Stimulated activated CD4-positive, alpha-beta T cell treated with anti-CD3 and anti-CD28 coated beads, Interleukin-4, amount 100 ng/mL, for 1 hour (primary cell): ENCODE measurements at regions not wholly inside any gene's neighbourhood (a gene's known extent, or its start where the extent isn't known, plus 50 kb on each side); places are given as distances from the start of the nearest gene placed in this dataset.
"Not testable (repeated sequence)": the region's sequence is repeated elsewhere in the genome, so short reads cannot be mapped to it uniquely, and the experiment has no call there.

ENCODE experiments used
- DNase-seq: peaks from one replicate; pipeline ENCODE4 v3.0.0-alpha.2; 2020

GRCh38 chr14:51351997-51352396 lies 112.0 kb downstream of the TMX1 start:
- no peak for DNase-seq

DNA sequence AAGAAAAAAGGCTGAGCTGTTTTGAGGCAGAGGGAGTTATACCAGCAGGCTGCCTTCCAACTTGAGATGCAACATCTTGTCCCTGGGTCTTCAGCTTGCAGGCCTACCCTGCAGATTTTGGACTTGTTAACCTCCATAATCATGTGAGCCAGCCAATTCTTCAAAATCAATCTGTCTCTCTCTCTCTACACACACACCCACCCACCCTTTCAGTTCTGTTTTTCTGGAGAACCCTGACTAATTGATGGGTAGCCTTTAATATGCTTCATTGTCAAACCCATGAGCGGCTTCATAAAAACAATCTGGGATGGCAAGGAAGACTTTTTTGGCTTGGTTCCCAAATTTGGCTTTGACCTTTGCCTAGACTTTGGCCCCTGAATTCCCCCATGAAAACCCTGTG lies 113.9 kb downstream of the TMX1 start:
- no peak for DNase-seq

GRCh38 chr14:51354846-51355245 lies 114.8 kb downstream of the TMX1 start:
- no peak for DNase-seq

DNA sequence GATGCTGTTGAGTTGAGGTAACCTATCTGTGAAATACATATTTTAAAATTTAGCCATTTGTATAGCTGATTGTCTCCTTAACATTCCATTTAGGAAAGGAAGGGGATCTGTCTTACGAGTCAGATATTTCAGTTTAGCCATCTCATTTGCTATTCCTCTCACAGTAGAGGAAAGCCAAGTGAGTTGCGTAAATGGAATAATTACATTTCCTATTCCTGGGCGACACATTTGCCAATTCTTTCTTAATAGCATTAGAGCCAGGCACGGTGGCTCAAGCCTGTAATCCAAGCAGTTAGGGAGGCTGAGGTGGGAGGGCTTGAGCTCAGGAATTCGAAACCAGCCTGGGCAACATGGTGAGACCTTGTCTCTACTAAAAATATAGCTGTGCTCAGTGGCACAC lies 116.3 kb downstream of the TMX1 start:
- no peak for DNase-seq

DNA sequence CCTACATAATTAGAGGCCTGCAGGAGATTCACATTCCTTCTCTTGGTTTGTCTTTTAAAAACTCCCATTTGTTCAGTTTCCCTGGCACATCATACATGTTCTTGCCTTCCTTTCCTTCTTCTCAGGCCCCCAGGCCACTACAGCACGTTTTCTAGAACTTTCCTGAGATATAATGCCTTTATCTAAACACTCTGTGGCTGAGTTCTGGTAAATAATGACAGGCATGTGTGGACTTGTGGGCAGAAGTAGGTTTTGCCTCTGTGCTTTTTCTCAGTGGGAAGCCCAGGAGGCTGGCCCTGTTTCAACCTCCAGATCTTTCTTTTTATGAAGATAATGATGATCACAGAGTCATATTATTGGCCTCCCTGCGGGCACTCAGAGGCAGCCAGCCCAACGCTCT lies 117.2 kb downstream of the TMX1 start:
- no peak for DNase-seq

GRCh38 chr14:51360592-51360991 lies 120.5 kb downstream of the TMX1 start:
- DNase-seq: no peak

DNA sequence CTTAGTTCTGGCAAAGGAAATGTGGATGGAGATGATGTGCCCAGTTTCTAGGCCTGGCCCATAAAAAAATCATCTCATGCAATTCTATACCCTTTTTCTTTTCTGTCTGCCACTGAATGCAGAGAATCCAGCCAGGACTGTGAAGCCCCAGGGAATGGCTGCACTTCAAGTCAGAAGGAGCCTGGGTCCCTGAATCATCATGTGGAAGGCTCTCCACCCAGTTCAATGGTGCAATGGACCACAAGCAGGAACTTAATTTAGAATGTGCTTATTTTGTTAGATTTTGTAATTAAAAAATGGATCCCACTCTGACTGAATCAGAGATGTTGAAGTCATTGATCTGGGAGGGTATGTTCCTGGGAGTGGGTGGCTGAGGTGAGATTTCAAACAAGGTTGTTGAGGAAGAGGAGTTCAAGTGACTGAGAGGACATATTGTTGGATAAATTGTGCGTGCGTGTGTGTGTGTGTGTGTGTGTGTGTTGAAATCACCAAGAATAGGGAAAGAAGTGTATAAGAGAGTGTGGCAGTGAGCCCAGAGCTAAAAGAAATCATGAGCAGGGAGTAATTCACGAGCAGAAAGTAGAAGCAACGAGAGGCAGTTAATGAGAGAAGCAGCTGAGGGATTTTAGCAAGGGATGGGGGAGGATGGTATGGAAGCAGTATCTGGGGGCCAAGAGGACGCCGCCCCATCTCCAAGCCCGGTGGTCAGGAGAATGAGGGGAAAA lies 125.4 kb downstream of the TMX1 start:
- no peak for DNase-seq

- not testable (repeated sequence) for DNase-seq
Observed at GRCh38 chr14:51366460-51366859, 126.4 kb downstream of the TMX1 start.

DNA sequence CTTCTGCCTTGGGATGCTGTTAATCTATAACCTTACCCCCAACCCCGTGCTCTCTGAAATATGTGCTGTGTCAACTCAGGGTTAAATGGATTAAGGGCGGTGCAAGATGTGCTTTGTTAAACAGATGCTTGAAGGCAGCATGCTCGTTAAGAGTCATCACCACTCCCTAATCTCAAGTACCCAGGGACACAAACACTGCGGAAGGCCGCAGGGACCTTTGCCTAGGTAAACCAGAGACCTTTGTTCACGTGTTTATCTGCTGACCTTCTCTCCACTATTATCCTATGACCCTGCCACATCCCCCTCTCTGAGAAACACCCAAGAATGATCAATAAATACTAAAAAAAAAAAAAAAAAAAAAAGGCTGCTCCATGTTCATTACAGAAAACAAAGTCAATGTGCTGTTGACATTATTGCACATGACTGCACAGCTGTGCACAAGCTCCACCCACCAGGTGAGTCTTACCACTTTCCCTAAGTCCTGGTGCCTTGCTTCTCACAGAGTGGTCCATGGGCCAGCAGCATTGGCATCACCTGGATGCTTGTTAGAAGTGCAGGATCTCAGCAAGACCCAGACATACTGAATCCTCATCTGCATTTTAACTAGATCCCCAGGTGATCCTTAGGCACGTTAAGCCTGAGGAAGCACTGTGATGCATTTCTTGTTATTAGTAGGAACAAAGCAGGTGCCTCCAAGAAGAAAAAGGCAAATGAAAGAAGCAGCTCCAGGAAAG lies 127.0 kb downstream of the TMX1 start:
- DNase-seq: not testable (repeated sequence)

- DNase-seq: no peak
Observed at GRCh38 chr14:51367600-51367931, 127.5 kb downstream of the TMX1 start.

- no peak for DNase-seq
Observed at GRCh38 chr14:51368721-51369163, 128.7 kb downstream of the TMX1 start.

- peak; percentile 10 for DNase-seq
Observed at GRCh38 chr14:51369814-51370213, 129.8 kb downstream of the TMX1 start.

GRCh38 chr14:51370758-51371386 lies 130.8 kb downstream of the TMX1 start:
- no peak for DNase-seq

DNA sequence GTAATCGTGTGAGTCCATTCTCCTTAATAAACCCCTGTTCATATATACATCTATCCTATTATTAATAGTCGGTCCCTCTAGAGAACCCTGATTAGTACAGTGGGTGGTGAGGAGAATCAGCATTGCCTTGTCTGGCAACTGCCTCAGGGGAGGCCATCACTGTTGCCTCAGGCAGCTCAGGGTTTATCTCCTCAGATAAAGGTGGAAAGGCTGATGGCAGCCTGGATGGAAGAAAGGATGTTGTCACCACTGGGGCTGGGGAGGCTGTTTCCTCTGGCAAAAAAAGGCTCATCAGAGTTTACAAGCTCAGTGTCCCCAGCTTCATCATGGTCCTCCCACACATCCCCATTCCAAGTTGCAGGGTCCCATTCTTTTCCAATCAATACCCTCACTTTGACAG lies 137.1 kb downstream of the TMX1 start:
- DNase-seq: not testable (repeated sequence)

DNA sequence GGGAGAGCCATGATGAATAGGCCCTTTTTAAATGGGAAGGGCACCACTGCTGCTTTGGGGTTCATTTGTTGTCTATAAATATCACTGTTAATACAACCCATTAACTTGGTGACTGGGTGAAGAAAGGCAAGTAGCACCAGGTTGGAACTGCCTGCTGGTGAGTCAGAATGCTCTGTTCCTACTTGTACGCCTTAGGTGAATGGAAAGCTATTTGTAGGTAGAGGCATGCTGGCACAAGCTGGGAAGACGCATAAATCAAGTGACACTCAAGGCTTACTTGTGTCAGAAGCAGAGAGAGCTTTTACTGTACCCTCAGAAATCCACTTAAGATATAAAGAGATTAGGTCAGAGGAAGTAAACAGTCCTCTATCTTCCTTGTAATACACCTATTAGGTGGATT lies 142.5 kb downstream of the TMX1 start:
- DNase-seq: no peak

- DNase-seq: no peak
Observed at GRCh38 chr14:51386411-51386810, 146.4 kb downstream of the TMX1 start.

- DNase-seq: no peak
Observed at GRCh38 chr14:51386983-51387735, 147.1 kb downstream of the TMX1 start.

DNA sequence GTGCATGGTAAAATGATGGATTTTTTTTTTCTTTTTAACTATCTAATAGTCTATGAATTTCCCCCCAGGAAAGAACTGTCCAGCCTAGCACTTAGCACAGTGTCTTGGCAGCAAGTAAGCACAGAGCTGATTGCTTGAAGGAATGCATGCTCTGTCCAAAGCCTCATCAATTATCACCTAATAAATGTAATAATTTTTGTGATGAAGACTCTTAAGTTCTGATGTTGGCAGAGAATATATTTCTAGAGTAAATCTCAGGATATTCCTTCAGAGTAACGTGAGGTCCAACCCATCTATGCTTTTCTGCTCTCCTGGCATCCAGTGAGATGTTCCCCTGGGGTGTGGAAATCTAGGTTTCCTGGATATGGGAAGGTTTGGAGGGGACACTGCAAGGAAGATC lies 152.4 kb downstream of the TMX1 start:
- DNase-seq: no peak

GRCh38 chr14:51394384-51394783 lies 154.3 kb downstream of the TMX1 start:
- no peak for DNase-seq

GRCh38 chr14:51394804-51395203 lies 154.8 kb downstream of the TMX1 start:
- no peak for DNase-seq

- DNase-seq: no peak
Observed at GRCh38 chr14:51395361-51395849, 155.4 kb downstream of the TMX1 start.

DNA sequence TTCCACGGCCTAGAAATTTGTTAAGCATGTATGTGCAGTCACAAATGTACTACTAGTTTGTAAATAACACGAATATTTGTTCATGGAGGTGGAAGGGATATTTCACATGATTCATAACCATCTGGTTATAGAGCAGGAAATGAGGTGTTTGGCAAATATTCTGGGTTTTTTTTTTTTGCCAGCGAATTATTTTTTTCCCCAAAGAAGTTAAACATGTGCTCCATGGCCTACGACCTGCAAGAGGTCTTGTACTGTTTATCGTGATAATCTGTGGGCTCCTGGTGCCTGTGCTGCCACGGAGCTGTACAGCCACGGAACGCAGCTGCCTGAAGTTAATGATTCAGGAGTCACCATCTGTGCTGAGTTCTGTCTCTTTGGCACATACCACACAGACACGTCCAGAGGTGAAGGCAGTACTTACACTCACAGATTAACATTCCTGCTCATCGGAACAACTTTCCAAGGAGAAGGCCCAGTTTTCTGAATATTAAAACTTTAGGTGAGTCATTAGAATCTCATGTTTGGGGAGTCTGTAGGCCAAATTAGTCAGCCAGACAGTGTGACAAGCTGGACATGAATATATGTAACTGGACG lies 156.3 kb downstream of the TMX1 start:
- DNase-seq: no peak

DNA sequence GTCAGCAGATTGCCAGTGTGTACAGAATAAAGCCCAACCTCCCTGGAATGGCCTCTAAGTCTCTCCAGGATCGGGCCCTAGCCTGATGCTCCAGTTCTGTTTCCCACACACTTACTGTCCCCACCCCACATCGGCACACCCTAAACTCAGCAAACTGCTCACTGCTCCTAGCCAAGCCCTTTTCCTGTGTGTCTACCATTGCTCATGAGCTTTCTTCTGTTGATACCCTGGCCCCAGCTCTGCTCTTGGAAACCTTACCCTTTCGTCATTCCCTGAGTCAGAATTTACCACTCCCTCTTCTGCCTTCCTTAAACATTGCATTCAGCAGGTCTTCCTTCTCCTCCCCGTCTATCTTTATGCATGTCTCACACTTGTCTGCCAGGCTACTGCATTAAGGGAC lies 158.9 kb downstream of the TMX1 start:
- DNase-seq: no peak
